Large intestine (tissue), 3 donors: ENCODE measurements at regions not wholly inside any gene's neighbourhood (a gene's known extent, or its start where the extent isn't known, plus 50 kb on each side); places are given as distances from the start of the nearest gene placed in this dataset.
A peak's percentile ranks its signal among the peaks of the same experiment; 100 is the strongest.
"Not testable (repeated sequence)": the region's sequence is repeated elsewhere in the genome, so short reads cannot be mapped to it uniquely, and the experiment has no call there.

Source experiments
- DNase-seq, 2 donors: peaks; one replicate each; pipeline versions ENCODE4 v3.0.0 to v3.0.0-alpha.2; 2013
- H3K27ac ChIP-seq: one replicate; pipeline ENCODE4 v1.5.1; 2013; ENCODE audit warnings: low read length
- H3K27me3 ChIP-seq: 2 replicates; pipeline ENCODE4 v1.6.1; 2013; ENCODE audit warnings: low read length; ENCODE audit not compliant: control insufficient read depth, insufficient read depth
- H3K36me3 ChIP-seq: 2 replicates; pipeline ENCODE4 v1.6.1; 2013; ENCODE audit warnings: low read length; ENCODE audit not compliant: control insufficient read depth, insufficient read depth
- H3K4me1 ChIP-seq: one replicate; pipeline ENCODE4 v1.6.1; 2013; ENCODE audit warnings: low read length; ENCODE audit not compliant: control insufficient read depth, insufficient read depth
- H3K4me3 ChIP-seq: one replicate; pipeline ENCODE4 v1.5.1; 2013; ENCODE audit warnings: low read length
- H3K9me3 ChIP-seq: one replicate; pipeline ENCODE4 v1.6.1; 2013; ENCODE audit warnings: mild to moderate bottlenecking, low read depth, low read length, moderate library complexity; ENCODE audit not compliant: control insufficient read depth
- WGBS: methylation state at CpG from one replicate; pipeline ENCODE4 v1.1.5; 2013; ENCODE audit warnings: low lambda C conversion rate; ENCODE audit not compliant: insufficient coverage; 5-methylcytosine and 5-hydroxymethylcytosine counted together

- Histone ChIP-seq H3K9me3 (no peaks in the 10 kb centered on the region), H3K4me3 (no peak overlapping the region), H3K36me3 (no peaks in the 10 kb centered on the region), H3K4me1 (no peaks in the 10 kb centered on the region), H3K27ac (no peak overlapping the region), H3K27me3 (no peaks in the 10 kb centered on the region)
- WGBS, result 100% methylated on average over 1 of the region's 4 CpGs
- no peak for DNase-seq
These were observed 96.2 kb upstream of the NAP1L1 start for GRCh38 chr12:76180401-76181277.

- no peak for DNase-seq
- no peaks in the 10 kb centered on the region for H3K9me3 ChIP-seq
- no peaks in the 10 kb centered on the region for H3K4me1 ChIP-seq
- H3K36me3 ChIP-seq, result no peaks in the 10 kb centered on the region
- H3K4me3 ChIP-seq, result no peak overlapping the region
- no CpG with 5 or more reads among the region's 3 CpGs for WGBS
- no peaks in the 10 kb centered on the region for H3K27me3 ChIP-seq
- no peak overlapping the region for H3K27ac ChIP-seq
These were observed 94.0 kb upstream of the NAP1L1 start for GRCh38 chr12:76178452-76178851.

- Histone ChIP-seq H3K4me3 (no peak overlapping the region), H3K4me1 (no peaks in the 10 kb centered on the region)
- WGBS, result no CpG with 5 or more reads among the region's 4 CpGs
These were observed 93.3 kb upstream of the NAP1L1 start for GRCh38 chr12:76177821-76178220.

GRCh38 chr12:76176940-76177339, 92.5 kb upstream of the NAP1L1 start:
- Histone ChIP-seq H3K36me3 (no peaks in the 10 kb centered on the region), H3K4me1 (no peaks in the 10 kb centered on the region), H3K9me3 (no peaks in the 10 kb centered on the region), H3K27me3 (no peaks in the 10 kb centered on the region), H3K27ac (no peak overlapping the region), H3K4me3 (no peak overlapping the region)
- peak in 1 of 2 donors; percentile 51 for DNase-seq

More at GRCh38 chr12:76177821-76178220, 93.3 kb upstream of the NAP1L1 start:
- H3K27me3 ChIP-seq, result no peaks in the 10 kb centered on the region
- no peak overlapping the region for H3K27ac ChIP-seq
- H3K36me3 ChIP-seq, result no peaks in the 10 kb centered on the region
- DNase-seq, result no peak
- H3K9me3 ChIP-seq, result no peaks in the 10 kb centered on the region

- H3K4me3 ChIP-seq, H3K9me3 ChIP-seq, H3K27me3 ChIP-seq, H3K36me3 ChIP-seq, H3K27ac ChIP-seq, H3K4me1 ChIP-seq, DNase-seq: not testable (repeated sequence)
- WGBS, result 90% methylated on average over 2 of the region's 5 CpGs
These were observed 91.5 kb upstream of the NAP1L1 start for GRCh38 chr12:76175946-76176345.

- Histone ChIP-seq H3K9me3 (no peaks in the 10 kb centered on the region), H3K4me1 (no peaks in the 10 kb centered on the region), H3K36me3 (no peaks in the 10 kb centered on the region), H3K27me3 (peaks cover 8% of the 10 kb centered on the region), H3K4me3 (no peak overlapping the region), H3K27ac (no peak overlapping the region)
- no peak for DNase-seq
- WGBS, result no CpG with 5 or more reads among the region's 5 CpGs
These were observed 89.3 kb upstream of the NAP1L1 start for GRCh38 chr12:76173756-76174155.

GRCh38 chr12:76158518-76159321, 74.2 kb upstream of the NAP1L1 start:
- Histone ChIP-seq H3K4me3 (no peak overlapping the region), H3K27me3 (no peaks in the 10 kb centered on the region), H3K36me3 (no peaks in the 10 kb centered on the region), H3K9me3 (no peaks in the 10 kb centered on the region), H3K4me1 (no peaks in the 10 kb centered on the region), H3K27ac (no peak overlapping the region)
- 71% methylated on average over 1 of the region's 11 CpGs for WGBS
- peak; percentile 45 to 72 for DNase-seq

GRCh38 chr12:76156726-76157125, 72.2 kb upstream of the NAP1L1 start:
- no peak for DNase-seq
- Histone ChIP-seq H3K4me3 (no peak overlapping the region), H3K27me3 (no peaks in the 10 kb centered on the region), H3K9me3 (no peaks in the 10 kb centered on the region), H3K36me3 (no peaks in the 10 kb centered on the region), H3K27ac (no peak overlapping the region), H3K4me1 (no peaks in the 10 kb centered on the region)

GRCh38 chr12:76156314-76156713, 71.8 kb upstream of the NAP1L1 start:
- no CpG with 5 or more reads among the region's 1 CpG for whole genome bisulfite sequencing
- no peak for DNase-seq
- Histone ChIP-seq H3K9me3 (no peaks in the 10 kb centered on the region), H3K4me3 (no peak overlapping the region), H3K27ac (no peak overlapping the region), H3K27me3 (no peaks in the 10 kb centered on the region), H3K36me3 (no peaks in the 10 kb centered on the region), H3K4me1 (no peaks in the 10 kb centered on the region)

GRCh38 chr12:76155157-76155670, 70.7 kb upstream of the NAP1L1 start:
- Histone ChIP-seq H3K4me1 (no peaks in the 10 kb centered on the region), H3K27me3 (no peaks in the 10 kb centered on the region), H3K36me3 (no peaks in the 10 kb centered on the region), H3K4me3 (no peak overlapping the region), H3K27ac (no peak overlapping the region), H3K9me3 (no peaks in the 10 kb centered on the region)
- DNase-seq, result no peak
- WGBS, result no CpG with 5 or more reads among the region's 2 CpGs
